GM19239 (cell line): ENCODE measurements at regions not wholly inside any gene's neighbourhood (a gene's known extent, or its start where the extent isn't known, plus 50 kb on each side); places are given as distances from the start of the nearest gene placed in this dataset.
"Not testable (repeated sequence)": the region's sequence is repeated elsewhere in the genome, so short reads cannot be mapped to it uniquely, and the experiment has no call there.

Experiments used
- DNase-seq: peaks from one replicate; pipeline ENCODE4 v3.0.0; 2011; ENCODE audit warnings: low spot score; ENCODE audit not compliant: insufficient read length
- FAIRE-seq: peaks from 2 replicates; lab custom pipeline; 2011; peaks lifted over from hg19 to GRCh38; lab: Jason Lieb, UNC

DNA sequence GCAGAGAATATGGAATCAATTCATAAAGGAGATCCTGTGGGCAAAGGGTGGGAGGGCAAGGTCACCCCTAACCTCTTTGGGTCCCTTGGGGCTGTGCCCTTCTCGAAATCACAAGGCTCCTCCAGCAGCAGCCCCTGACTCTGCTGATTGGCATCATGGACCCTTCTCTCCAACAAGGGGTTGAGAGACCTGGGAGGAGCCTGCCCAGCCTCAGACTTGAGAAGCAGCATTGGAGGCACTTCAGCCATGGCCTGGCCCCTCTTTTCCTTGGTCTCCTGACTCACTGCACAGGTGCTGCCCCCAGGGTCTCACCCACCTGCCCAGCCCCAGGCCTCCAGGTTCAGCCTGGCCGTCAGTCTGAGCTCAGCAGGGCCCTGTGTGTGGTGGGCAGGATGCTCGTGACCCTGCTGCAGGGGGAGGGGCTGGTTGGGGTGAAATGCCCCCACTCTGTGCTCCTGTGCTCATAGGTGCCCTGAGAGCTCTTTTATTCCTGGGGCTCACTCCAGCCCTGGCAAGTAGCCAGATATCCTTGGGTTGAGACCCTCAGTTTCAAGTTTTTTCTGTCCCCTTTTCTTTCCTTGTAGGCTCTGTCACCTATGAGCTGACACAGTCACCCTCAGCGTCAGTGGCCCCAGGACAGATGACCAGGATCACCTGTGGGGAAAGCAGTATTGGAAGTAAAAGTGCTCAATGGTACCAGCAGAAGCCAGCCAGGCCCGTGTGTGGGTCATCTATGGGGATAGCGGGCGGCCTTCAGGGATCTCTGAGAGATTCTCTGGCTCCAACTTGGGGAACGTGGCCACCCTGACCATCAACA, 110.8 kb downstream of the GGTLC2 start:
- no peak for FAIRE-seq
- no peak for DNase-seq

DNA sequence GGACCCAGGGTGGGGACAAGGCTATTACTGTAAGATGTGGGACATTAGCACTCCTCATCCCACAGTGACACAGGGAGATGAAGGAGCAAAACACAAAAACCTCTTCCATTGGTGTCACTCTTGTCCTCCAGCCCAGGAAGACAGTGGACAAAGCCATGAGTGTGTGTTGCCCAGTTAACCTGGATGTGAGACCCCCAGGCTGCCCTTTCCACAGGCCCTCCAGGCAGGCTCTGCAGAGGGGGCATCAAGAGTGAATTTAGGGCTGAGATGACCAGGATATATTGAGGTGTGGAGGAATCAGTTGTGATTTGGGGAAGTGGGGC, 111.3 kb downstream of the GGTLC2 start:
- no peak for FAIRE-seq
- no peak for DNase-seq

DNA sequence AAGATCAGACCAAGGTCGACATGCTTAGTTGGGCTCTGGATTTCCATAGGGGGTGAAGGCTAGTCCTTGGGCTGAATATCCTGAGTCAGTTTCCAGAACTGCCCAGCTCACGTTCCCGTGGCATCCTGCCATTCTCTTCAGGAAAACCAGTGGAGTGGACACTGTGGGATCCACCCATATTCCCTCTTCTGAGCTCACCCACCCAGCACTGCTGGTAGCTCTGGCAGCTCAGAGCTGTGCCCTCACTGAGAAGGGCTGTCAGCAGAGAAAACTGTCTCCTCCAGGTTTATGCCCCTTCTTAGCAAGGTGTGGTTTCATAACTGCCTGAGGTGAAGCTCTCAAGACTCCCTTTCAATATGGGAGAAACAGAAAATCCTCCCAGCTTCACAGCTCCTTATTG, 111.7 kb downstream of the GGTLC2 start:
- DNase-seq (no peak), FAIRE-seq (no peak)

DNA sequence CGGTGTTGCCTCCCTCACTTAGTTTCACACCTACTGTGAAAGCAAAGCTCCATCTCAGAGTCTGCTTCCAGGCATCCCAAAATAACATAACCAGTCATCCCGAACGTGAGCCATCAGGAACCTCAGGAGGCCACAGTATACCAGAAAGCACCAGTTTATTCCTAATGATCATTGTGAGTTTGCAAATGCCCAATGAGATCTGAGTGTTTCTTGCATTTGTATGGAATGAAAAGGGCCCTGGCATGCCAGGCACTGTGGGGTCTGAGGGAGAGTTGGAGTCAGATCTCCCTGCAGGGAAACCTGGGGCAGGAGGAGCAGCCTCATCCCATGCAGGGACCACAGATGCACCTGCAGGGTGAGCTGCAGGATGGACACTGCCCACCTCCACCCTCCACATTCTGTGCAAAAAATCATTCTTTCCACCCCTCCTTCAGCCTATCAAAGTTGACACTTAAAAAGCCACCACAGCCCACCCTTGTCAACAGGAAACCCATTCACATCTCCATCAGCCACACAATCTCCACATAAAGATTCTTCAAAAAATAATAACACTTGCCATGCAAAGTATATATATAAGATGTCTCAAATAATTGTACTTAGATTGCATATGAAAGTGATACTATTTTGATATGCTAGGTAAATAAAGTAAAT, 112.3 kb downstream of the GGTLC2 start:
- not testable (repeated sequence) for FAIRE-seq

DNA sequence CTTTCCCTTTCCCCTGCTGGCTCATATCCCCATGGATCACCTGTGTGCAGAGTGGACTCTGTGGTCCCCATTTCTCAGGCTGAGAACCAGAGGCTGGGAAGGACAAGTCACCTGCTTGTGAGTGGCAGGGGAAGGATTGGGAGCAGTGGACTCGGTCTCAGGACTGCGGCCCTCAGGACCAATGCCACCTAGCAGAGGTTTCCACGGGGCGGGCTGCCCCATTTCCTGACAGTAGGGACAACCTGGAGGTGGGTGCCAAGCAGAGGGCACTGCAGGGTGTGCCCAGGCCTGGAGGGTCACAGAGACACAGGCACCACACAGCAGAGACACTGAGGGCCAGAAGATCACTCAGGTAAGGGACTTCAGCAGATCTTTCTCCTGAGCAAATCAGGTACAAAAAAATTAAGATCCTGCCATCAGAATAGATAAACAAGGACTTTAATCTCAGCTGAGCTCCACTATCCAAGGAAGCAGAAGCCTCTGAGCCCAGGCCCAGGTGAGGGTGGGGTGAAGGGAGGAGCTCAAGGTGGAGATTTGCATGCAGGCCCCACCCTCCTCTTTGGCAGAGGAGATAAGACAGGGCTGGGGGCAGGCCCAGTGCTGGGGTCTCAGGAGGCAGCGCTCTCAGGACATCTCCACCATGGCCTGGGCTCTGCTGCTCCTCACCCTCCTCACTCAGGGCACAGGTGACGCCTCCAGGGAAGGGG, 113.8 kb downstream of the GGTLC2 start:
- not testable (repeated sequence) for DNase-seq, FAIRE-seq

More for the DNA sequence above, 112.3 kb downstream of the GGTLC2 start:
- not testable (repeated sequence) for DNase-seq

DNA sequence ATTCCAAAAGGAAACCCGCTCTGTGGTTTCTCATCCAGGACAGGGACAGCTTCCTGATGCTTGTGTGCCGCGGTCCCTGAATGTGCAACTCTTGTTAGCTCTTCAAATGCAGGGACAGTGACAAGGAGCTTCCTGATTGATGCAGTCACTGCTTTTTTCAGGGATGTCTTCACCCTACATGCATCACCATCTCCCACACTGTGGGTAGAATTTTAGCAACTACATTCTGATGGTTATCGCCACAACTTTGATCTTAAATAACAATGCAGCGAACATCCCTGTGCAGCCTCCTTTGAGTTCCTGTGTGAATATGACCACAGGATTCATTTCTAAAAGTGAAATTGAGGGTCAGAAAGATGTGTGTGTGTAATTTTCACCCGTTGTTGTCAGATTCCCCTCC, 115.0 kb downstream of the GGTLC2 start:
- FAIRE-seq (no peak), DNase-seq (no peak)

DNA sequence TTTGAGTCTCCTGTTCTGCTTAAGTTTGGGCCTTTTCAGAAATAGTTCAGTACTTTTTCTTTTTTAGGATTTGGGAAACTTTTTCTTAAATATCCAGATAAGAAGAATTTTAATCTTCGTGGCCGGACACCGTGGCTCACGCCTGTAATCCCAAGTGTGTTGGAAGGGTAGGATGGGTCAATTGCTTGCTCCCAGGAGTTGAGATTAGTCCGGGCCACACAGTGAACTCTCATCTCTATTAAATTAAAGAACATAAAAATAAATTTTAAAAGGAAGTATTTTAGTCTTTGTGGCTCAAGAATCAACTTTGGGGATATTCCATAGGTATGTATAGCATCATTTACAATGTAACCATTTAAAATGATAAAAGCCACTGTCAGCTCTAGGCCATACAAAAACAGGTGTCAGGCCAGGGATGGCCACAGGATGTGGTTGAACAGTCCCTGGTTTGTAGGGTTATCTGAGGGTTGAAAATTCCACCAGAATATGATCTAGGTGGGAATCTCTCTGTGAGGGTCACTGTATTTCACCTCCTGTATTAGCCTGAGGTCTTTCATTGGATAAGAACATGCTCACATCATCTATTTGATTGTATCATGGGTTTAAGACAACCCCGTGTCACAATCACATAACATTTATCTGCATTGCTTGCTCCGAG, 115.6 kb downstream of the GGTLC2 start:
- FAIRE-seq (no peak), DNase-seq (no peak)

DNA sequence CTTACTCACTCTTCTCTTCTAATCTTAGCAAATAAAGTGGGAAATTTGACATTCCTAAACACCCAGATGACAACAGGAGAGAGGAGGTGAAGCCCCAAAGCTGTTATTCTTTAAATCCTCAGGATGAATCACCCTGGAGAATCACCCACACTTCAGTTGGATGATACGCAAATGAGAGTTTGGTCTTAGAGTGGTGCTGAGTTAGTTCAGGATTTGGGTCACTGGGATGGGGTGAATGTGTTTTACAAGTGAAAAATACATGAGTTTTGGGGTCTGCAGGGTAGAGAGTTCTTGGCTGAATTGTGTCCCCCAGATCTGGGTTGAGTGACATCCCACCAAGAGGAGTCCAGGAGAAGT, 117.2 kb downstream of the GGTLC2 start:
- DNase-seq (no peak), FAIRE-seq (no peak)

DNA sequence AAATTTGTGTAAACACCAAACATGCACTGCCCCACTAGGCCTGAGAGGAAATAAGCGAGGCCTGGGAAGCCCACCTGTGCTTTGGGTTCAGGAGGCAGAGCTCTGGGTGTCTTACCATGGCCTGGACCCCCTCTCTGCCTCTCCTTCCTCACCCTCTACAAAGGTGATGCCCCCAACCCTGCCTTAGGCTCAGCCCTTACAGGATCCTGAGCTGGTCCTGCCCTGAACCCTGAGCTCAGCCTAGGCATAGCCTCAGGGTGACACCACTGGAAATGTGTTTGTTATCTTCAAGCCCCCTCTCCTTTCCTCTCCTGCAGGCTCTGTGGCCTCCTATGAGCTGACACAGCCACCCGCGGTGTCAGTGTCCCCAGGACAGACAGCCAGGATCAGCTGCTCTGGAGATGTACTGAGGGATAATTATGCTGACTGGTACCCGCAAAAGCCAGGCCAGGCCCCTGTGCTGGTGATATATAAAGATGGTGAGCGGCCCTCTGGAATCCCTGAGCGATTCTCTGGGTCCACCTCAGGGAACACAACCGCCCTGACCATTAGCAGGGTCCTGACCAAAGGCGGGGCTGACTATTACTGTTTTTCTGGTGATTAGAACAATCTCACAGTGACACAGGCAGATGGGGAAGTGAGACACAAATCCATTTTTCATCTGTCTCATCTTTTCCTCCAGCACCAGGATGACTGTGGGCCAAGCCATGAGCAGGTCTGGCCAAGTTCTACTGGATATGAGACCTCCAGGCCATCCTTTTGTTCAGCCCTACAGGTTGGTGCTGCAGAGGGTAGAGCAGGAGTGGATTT, 117.8 kb downstream of the GGTLC2 start:
- no peak for FAIRE-seq
- DNase-seq = no peak

DNA sequence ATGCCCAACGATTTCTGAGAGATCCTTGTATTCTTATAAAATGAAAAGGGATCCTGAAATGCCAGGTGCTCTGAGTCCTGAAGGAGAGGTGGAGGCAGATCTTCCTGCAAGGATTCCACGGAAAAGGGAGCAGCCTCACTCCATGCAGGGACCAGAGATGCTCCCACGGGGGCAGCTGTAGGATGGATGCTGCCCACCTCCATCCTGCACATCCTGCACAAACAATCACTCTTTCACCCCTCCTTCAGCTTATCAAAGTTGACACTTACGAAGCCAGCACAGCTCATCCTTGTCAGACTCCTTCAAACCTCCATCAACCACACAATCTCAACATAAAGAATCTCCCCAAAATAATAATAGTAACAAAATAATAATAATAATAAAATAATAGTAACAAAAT, 119.1 kb downstream of the GGTLC2 start:
- FAIRE-seq (no peak), DNase-seq (no peak)

DNA sequence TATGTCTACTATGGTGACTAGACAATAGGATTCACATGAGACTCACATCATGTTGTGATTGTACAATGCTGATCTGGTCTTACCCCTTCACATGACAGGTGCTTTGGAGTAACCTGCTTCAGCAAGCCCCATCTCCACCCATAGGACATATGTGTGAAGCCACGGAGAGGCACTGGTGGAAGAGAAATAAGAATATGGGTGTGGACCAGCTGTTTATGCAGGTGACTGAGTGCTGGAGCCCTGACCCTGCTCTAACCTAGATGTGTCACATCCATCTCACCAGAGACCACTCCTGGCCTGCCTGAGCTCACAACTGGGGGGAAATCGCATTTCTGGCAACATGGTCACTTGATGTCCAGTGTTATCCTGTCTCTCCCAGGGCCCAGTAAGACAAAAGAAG, 119.7 kb downstream of the GGTLC2 start:
- DNase-seq (no peak), FAIRE-seq (no peak)

DNA sequence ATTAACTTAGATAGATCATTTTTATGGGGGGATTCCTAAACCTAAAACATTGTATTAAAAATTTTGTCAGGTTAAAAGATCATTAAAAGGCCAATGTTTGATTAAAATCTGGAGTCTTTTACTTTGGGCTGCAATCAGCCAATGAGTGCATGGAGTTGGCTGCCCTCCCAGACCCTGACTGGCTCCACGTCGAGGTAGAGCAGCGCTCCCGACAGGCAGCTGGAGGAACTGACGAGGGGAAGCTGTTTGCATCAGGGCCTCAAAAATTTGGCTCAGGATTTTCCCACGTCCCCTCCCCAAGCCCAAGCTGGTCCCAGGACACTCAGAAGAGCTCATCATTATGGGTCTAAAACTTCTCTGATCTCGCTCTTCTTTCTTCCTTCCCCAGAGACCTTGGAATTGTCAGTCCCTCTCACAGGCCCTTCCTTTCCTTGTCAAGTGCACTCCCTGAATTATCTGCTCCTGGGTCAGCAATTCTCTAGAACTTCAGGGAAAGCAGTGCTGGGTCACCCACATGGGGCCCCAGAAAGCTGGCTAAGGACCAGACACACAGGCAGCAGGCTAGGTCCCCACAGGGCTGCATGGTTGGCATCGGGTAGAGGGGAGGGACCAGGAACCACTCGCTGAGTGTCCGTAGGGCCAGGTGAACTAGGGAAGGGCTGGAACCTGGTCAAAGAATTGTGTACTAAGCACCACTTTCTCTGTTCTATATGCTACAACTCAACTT, 119.6 kb upstream of the IGLL5 start:
- DNase-seq (no peak), FAIRE-seq (no peak)

DNA sequence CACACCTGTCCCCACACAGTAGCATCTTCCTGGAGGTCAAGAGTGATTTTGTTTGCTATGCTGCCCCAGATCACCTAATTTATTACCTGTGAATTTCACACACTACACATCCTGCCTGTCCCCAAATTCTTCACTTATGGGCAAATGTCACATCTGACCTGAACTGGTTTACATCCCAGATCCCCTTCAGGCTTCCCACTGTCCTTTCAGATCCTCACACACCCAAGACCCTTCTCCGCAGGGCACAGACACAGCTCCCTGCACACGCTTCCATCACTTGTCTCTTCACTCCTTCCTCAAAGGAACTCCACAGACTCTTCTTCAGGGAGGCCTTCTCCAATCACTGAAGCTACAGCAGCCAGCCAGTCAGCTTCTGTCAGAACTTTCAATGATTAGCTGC, 118.7 kb upstream of the IGLL5 start:
- no peak for DNase-seq
- no peak for FAIRE-seq

DNA sequence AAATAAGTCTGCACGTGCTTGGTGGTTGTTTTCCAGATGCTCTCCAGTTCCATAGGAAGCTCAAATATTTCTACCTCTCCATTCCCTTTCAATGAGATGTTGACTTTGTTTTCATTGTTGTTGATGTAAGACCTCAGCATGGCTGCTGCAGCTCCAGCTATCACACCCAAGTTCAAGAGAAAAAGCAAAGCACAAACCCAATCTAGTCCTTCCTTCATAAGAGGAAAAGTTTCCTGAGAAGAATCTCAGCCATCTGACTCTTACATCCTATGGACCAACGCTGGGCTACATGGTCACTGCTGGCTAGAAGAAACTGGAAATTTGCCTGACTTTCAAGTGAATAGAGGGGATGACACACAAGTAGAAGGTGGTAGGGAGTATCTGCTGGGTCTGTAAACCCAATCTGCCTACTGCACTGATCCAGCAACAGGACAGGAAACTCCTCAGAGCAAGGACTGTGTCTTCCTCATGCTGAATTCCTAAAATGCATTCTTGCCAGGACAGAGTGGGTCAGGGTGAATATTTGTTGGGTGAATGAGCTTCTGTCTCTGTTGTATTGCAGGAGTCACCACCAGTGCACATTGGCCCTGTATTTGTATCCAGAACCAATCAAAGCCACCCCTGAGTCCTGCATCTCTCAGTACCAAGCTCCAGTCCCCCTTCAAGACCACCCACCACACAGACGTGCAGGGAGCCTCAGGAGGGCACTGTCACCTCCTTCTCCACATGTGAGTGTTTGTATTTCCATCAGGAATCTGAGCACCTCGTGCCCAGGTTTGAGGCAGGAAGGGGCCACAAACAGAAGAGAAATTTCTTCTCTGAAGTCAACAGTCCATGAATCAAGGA, 118.0 kb upstream of the IGLL5 start:
- DNase-seq (no peak), FAIRE-seq (no peak)

DNA sequence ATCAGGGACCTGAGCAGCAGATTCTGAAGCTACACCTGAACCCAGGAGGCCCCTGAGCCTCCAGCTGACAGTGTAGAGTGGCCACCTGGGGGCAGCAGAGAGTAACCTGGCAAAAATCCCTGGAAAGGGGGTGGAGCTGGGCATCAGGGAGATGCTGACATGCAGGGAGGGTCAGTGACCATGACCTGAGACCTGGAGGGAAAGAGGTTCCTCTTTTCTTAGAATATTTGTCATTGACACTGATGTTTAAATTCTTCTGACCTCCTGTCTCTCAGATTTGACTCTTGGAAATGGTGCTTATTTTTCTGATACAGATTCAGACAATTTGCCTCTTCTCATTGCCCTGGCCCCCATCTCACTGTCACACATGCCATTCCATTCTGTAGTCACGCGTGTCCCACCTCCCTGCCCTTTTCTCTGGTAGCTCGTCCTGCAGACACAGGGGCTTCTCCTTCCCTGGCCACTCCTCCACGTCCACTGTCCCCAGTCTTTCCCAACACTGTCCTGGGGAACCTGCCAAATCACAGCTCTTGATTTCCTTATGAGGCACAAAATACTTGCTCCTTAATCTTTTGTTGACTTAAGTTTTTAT, 117.2 kb upstream of the IGLL5 start:
- no peak for FAIRE-seq
- DNase-seq = no peak

DNA sequence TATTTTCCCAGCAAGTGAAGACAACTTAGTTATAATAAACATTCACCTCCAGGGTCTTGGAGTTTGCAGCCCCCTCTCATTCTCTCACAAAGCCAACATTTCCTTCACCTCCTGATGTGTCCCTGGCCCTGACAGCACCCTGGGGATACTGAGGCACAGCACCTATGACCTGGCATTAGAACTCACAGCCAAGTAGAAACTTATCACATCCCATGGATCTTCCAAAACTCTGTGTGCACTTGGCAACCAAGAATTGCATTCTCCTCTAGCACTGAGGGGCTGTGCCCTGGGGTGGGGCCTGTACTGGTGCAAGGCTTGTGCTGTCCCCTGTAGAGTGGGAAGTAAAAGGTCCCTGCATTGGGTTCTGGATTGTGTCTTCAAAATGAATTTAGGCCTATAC, 116.7 kb upstream of the IGLL5 start:
- DNase-seq = no peak
- no peak for FAIRE-seq

DNA sequence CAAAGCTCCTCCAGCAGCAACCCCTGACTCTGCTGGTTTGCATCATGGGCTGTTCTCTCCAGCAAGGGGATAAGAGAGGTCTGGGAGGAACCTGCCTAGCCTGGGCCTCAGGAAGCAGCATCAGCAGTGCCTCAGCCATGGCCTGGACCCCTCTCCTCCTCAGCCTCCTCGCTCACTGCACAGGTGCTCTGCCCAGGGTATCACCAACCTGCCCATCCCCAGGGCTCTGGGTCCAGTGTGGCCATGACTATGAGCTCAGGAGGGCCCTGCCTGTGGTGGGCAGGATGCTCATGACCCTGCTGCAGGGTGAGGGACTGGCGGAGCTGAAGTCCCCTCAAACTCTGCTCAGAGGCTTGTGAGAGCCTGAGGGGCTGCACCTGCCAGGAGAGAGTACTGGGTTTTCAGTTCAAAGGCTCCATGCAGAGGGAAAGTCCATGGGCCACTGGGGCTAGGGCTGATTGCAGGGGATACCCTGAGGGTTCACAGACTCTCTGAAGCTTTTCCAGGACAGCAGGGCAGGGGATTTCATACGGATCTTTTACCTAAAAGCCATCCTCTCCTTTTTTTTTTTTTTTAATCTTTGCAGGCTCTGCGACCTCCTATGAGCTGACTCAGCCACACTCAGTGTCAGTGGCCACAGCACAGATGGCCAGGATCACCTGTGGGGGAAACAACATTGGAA, 115.8 kb upstream of the IGLL5 start:
- FAIRE-seq (no peak), DNase-seq (no peak)

DNA sequence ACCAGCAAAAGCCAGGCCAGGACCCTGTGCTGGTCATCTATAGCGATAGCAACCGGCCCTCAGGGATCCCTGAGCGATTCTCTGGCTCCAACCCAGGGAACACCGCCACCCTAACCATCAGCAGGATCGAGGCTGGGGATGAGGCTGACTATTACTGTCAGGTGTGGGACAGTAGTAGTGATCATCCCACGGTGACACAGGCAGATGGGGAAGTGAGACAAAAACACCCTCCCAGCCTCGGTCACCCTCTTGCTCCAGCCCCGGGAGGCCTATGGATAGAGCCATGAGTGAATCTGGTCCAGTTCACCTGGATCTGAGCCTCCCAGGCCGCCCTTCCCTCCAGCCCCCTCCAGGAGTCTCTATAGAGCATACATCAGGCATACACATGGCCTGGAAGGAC, 115.2 kb upstream of the IGLL5 start:
- DNase-seq (no peak), FAIRE-seq (no peak)
